K562 (cell line): ENCODE measurements at regions not wholly inside any gene's neighbourhood (a gene's known extent, or its start where the extent isn't known, plus 50 kb on each side); places are given as distances from the start of the nearest gene placed in this dataset.

Experiments
- ADNP ChIP-seq: fragments of 200-800 bp; sonication (Bioruptor generic); IDR thresholded peaks from 2 replicates; pipeline ENCODE4 v1.6.1; 2016; ENCODE audit warnings: missing genetic modification characterization, missing compliant biosample characterization
- ESRRB ChIP-seq: fragments of 250-450 bp; sonication (Bioruptor Pico); IDR thresholded peaks from 2 replicates; pipeline ENCODE4 v1.5.0; 2020; ENCODE audit warnings: mild to moderate bottlenecking, moderate library complexity, borderline replicate concordance
- MAFK ChIP-seq: IDR thresholded peaks from 2 replicates; pipeline ENCODE4 v1.6.1; 2011; ENCODE audit warnings: low read length, improper control_type of control experiment
- MEIS2 ChIP-seq: fragments of 450-650 bp; IDR thresholded peaks from 2 replicates; pipeline ENCODE4 v1.6.1; 2014; ENCODE audit warnings: mild to moderate bottlenecking; ENCODE audit not compliant: partially characterized antibody
- MYNN ChIP-seq, 2 experiments: sonication (generic); formaldehyde crosslinking in 1 of 2; IDR thresholded peaks; 2 replicates each; pipeline versions ENCODE4 v1.5.0 to v1.6.1; 2016 to 2020; ENCODE audit warnings: antibody characterized with exemption in 1 of 2, missing genetic modification reagents in 1 of 2
- NCOR1 ChIP-seq: fragments of 450-650 bp; IDR thresholded peaks from 2 replicates; pipeline ENCODE4 v1.6.1; 2016; ENCODE audit warnings: mild to moderate bottlenecking, moderate library complexity
- RNF2 ChIP-seq: sonication (generic); IDR thresholded peaks from 2 replicates; pipeline ENCODE4 v1.6.1; 2016
- SMAD1 ChIP-seq: fragments of 150-350 bp; IDR thresholded peaks from 2 replicates; pipeline ENCODE4 v1.6.1; 2014; ENCODE audit warnings: low read length, low read depth; ENCODE audit not compliant: partially characterized antibody
- SMARCB1 ChIP-seq: IDR thresholded peaks from 2 replicates; pipeline ENCODE4 v1.6.1; 2011; ENCODE audit warnings: improper control_type of control experiment, low read depth; ENCODE audit not compliant: insufficient read length
- SRSF1 ChIP-seq: fragments of 200-400 bp; formaldehyde crosslinking; IDR thresholded peaks from 2 replicates; pipeline ENCODE4 v1.6.1; 2017; ENCODE audit warnings: mild to moderate bottlenecking, low read depth, low read length, moderate library complexity
- TOE1 ChIP-seq, 2 experiments: fragments of 450-650 bp in 1 of 2; sonication (generic) in 1 of 2; formaldehyde crosslinking in 1 of 2; IDR thresholded peaks; 2 replicates each; pipeline versions ENCODE4 v1.7.1 to v1.8.0; 2016 to 2022; ENCODE audit warnings: borderline replicate concordance in 2 of 2, mild to moderate bottlenecking in 2 of 2, antibody characterized with exemption in 1 of 2, inconsistent platforms in 1 of 2, low read depth in 1 of 2, missing genetic modification reagents in 1 of 2, moderate library complexity in 1 of 2
- ZNF316 ChIP-seq: fragments of 450-650 bp; IDR thresholded peaks from 2 replicates; pipeline ENCODE4 v1.6.1; 2016
- TF ChIP-seq, protein P1 (sequence below): fragments of 250-450 bp; sonication (Bioruptor Pico); IDR thresholded peaks from 2 replicates; pipeline ENCODE4 v1.8.0; 2022; ENCODE audit warnings: inconsistent platforms
- TF ChIP-seq, protein P2 (sequence below), 2 experiments: IDR thresholded peaks; 2 replicates each; pipeline ENCODE4 v1.6.1; 2012; ENCODE audit warnings: improper control_type of control experiment in 2 of 2, low read depth in 2 of 2, low read length in 2 of 2, borderline replicate concordance in 1 of 2
- TF ChIP-seq, protein P3 (sequence below): fragments of 250-450 bp; sonication (Bioruptor Pico); IDR thresholded peaks from 2 replicates; pipeline ENCODE4 v1.4.0; 2020; ENCODE audit warnings: mild to moderate bottlenecking, moderate library complexity
- TF ChIP-seq, protein P4 (sequence below): conservative IDR thresholded peaks from 2 replicates; pipeline ENCODE4 v1.6.1; 2011; ENCODE audit warnings: low read depth, mild to moderate bottlenecking, low read length; ENCODE audit not compliant: control insufficient read depth
- TF ChIP-seq, protein P5 (sequence below): sonication (generic); formaldehyde crosslinking; IDR thresholded peaks from 2 replicates; pipeline ENCODE4 v1.8.1; 2023; ENCODE audit warnings: mild to moderate bottlenecking, missing genetic modification reagents

DNA sequence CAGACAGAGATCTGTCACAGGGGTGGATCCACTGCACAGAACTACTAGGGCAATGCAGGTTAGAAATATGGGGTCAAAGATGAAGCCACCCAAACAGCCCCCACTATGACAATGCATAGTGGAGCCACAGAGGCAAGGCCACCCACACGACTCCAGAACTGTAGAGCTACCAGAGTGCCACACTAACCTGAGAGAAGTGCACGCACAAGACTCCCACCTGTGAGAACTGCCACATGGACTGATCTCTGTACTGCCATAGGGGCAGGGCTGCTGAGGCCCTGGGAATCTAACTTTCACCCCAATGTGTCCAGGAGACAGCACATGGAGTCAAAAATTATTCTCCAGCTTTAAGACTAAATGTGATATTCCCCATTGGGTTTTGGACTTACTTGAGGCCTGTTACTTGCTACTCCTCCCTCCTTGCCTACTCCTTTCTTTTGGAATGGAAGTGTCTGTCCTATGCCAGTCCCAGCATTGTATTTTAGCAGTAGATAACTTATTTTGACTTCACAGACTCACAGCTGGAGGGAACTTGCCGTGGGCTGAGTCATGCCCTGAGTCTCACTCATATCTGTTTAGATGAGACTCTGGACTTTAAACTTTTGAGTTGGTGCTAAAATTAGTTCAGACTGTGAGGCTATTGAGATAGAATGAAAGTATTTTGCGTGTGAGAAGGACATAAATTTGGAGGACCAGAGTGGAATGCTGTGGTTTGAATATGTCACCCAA lies 853.3 kb downstream of the MAT2B start (continued):
- TF ChIP-seq MAFK (peak; percentile 69; the same call in 1 of the 2 replicates), SMARCB1 (no peak), ZNF316 (peak; percentile 50), ESRRB (CRISPR knock-in tag) (no peak), TOE1 (IDR thresholded peaks at IDR 0.05; ENCODE audit: borderline replicate concordance) (peak; percentile 30; the same call in 1 of the 2 replicates), TOE1 (CRISPR knock-in tag; IDR thresholded peaks at IDR 0.05; ENCODE audit: borderline replicate concordance, low read depth) (no peak), ADNP (tag) (no peak), MEIS2 (no peak), RNF2 (0 out of 2 replicates have a peak, but pooled peaks have one; percentile 28), MYNN (IDR thresholded peaks at IDR 0.05) (peak; percentile 49; the same call in 1 of the 2 replicates), MYNN (CRISPR knock-in tag; IDR thresholded peaks at IDR 0.05) (no peak), SRSF1 (no peak), NCOR1 (peak; percentile 87), SMAD1 (no peak)
- TF ChIP-seq, protein P1, sequence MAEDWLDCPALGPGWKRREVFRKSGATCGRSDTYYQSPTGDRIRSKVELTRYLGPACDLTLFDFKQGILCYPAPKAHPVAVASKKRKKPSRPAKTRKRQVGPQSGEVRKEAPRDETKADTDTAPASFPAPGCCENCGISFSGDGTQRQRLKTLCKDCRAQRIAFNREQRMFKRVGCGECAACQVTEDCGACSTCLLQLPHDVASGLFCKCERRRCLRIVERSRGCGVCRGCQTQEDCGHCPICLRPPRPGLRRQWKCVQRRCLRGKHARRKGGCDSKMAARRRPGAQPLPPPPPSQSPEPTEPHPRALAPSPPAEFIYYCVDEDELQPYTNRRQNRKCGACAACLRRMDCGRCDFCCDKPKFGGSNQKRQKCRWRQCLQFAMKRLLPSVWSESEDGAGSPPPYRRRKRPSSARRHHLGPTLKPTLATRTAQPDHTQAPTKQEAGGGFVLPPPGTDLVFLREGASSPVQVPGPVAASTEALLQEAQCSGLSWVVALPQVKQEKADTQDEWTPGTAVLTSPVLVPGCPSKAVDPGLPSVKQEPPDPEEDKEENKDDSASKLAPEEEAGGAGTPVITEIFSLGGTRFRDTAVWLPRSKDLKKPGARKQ: no peak
- TF ChIP-seq, protein P2, sequence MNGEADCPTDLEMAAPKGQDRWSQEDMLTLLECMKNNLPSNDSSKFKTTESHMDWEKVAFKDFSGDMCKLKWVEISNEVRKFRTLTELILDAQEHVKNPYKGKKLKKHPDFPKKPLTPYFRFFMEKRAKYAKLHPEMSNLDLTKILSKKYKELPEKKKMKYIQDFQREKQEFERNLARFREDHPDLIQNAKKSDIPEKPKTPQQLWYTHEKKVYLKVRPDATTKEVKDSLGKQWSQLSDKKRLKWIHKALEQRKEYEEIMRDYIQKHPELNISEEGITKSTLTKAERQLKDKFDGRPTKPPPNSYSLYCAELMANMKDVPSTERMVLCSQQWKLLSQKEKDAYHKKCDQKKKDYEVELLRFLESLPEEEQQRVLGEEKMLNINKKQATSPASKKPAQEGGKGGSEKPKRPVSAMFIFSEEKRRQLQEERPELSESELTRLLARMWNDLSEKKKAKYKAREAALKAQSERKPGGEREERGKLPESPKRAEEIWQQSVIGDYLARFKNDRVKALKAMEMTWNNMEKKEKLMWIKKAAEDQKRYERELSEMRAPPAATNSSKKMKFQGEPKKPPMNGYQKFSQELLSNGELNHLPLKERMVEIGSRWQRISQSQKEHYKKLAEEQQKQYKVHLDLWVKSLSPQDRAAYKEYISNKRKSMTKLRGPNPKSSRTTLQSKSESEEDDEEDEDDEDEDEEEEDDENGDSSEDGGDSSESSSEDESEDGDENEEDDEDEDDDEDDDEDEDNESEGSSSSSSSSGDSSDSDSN (IDR thresholded peaks at IDR 0.05; ENCODE audit: borderline replicate concordance in 1 of 2, low read depth in 2 of 2, low read length in 2 of 2): 0 out of 4 replicates have a peak, but pooled peaks of 1 of the 2 experiments have one; percentile 21
- TF ChIP-seq, protein P3, sequence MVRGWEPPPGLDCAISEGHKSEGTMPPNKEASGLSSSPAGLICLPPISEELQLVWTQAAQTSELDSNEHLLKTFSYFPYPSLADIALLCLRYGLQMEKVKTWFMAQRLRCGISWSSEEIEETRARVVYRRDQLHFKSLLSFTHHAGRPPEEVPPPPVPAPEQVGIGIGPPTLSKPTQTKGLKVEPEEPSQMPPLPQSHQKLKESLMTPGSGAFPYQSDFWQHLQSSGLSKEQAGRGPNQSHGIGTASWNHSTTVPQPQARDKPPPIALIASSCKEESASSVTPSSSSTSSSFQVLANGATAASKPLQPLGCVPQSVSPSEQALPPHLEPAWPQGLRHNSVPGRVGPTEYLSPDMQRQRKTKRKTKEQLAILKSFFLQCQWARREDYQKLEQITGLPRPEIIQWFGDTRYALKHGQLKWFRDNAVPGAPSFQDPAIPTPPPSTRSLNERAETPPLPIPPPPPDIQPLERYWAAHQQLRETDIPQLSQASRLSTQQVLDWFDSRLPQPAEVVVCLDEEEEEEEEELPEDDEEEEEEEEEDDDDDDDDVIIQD: no peak
- TF ChIP-seq, protein P4, sequence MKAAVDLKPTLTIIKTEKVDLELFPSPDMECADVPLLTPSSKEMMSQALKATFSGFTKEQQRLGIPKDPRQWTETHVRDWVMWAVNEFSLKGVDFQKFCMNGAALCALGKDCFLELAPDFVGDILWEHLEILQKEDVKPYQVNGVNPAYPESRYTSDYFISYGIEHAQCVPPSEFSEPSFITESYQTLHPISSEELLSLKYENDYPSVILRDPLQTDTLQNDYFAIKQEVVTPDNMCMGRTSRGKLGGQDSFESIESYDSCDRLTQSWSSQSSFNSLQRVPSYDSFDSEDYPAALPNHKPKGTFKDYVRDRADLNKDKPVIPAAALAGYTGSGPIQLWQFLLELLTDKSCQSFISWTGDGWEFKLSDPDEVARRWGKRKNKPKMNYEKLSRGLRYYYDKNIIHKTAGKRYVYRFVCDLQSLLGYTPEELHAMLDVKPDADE: no peak
- TF ChIP-seq, protein P5, sequence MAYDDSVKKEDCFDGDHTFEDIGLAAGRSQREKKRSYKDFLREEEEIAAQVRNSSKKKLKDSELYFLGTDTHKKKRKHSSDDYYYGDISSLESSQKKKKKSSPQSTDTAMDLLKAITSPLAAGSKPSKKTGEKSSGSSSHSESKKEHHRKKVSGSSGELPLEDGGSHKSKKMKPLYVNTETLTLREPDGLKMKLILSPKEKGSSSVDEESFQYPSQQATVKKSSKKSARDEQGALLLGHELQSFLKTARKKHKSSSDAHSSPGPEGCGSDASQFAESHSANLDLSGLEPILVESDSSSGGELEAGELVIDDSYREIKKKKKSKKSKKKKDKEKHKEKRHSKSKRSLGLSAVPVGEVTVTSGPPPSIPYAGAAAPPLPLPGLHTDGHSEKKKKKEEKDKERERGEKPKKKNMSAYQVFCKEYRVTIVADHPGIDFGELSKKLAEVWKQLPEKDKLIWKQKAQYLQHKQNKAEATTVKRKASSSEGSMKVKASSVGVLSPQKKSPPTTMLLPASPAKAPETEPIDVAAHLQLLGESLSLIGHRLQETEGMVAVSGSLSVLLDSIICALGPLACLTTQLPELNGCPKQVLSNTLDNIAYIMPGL: no peak
